ENCODE measurements at regions not wholly inside any gene's neighbourhood (a gene's known extent, or its start where the extent isn't known, plus 50 kb on each side); places are given as distances from the start of the nearest gene placed in this dataset.

- TF ChIP-seq EGR1 (conservative IDR thresholded peaks at IDR 0.05): no peak
- TF ChIP-seq ZNF318 (IDR thresholded peaks at IDR 0.05; ENCODE audit: borderline replicate concordance in 1 of 2, low read depth in 1 of 2): no peak
- TF ChIP-seq CTCF (IDR thresholded peaks at IDR 0.05 in 2 of 3, conservative IDR thresholded peaks at IDR 0.05 in 1 of 3; ENCODE audit: insufficient read depth in 2 of 3, low read depth in 1 of 3, low read length in 3 of 3): no peak
- TF ChIP-seq ZNF121 (CRISPR knock-in tag; conservative IDR thresholded peaks at IDR 0.05): no peak
- TF ChIP-seq CEBPB (tag; IDR thresholded peaks at IDR 0.05): no peak
- no peak for TF ChIP-seq TAF7 (tag; IDR thresholded peaks at IDR 0.05)
- TF ChIP-seq GATAD2B (IDR thresholded peaks at IDR 0.05; ENCODE audit: borderline replicate concordance): no peak
- no peak for TF ChIP-seq TBP (optimal IDR thresholded peaks at IDR 0.05; ENCODE audit: low read depth, low read length)
- TF ChIP-seq HLTF (IDR thresholded peaks at IDR 0.05): no peak
- no peak for TF ChIP-seq MYC (IDR thresholded peaks at IDR 0.05; ENCODE audit: low read depth, low read length)
- no peak for TF ChIP-seq MYC (CRISPR knock-in tag; IDR thresholded peaks at IDR 0.05; ENCODE audit: borderline replicate concordance, low read depth)
- no peak for TF ChIP-seq POLR2A (conservative IDR thresholded peaks at IDR 0.05)
- TF ChIP-seq TFAP4 (CRISPR knock-in tag; IDR thresholded peaks at IDR 0.05; ENCODE audit: borderline replicate concordance): no peak
- no peak for TF ChIP-seq MED1 (CRISPR knock-in tag; IDR thresholded peaks at IDR 0.05; ENCODE audit: borderline replicate concordance)
- no peak for TF ChIP-seq ZNF24 (IDR thresholded peaks at IDR 0.05)
These were observed 296.1 kb upstream of the MPDZ start for GRCh38 chr9:13575558-13575957.

Measured in K562 (cell line).